ENCODE measurements at regions not wholly inside any gene's neighbourhood (a gene's known extent, or its start where the extent isn't known, plus 50 kb on each side); places are given as distances from the start of the nearest gene placed in this dataset.

DNA sequence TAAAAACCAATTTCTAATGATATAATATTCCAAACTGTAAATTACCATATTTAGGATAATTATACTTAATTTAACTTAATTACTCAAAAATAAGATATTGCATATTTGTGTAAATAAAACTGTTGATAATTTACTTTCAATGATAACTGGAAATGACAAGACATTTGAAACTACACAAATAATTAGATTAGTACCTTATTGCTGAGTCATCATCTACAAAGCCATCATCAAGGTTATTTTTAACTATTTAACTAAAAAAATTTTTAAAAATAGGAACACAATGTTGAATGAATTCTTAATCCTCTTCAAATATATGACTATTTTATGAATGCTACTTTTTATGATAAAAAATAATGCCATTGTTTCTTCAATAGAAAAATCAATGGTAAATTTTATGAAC, 364.3 kb downstream of the SLITRK6 start:
- H3K4me3 Mint-ChIP-seq, result no peak overlapping the region
- ChIA-PET CTCF (no interaction called here), POLR2A (no interaction called here)
- no peak for DNase-seq (ENCODE audit: low spot score)
- H3K27ac Mint-ChIP-seq, result no peak overlapping the region
- no peak for ATAC-seq
- no peaks in the 10 kb centered on the region for H3K27me3 Mint-ChIP-seq (ENCODE audit: low read depth)
- no peak for TF ChIP-seq PRRX2 (CRISPR knock-in tag; IDR thresholded peaks at IDR 0.05)
- TF ChIP-seq, protein P1, sequence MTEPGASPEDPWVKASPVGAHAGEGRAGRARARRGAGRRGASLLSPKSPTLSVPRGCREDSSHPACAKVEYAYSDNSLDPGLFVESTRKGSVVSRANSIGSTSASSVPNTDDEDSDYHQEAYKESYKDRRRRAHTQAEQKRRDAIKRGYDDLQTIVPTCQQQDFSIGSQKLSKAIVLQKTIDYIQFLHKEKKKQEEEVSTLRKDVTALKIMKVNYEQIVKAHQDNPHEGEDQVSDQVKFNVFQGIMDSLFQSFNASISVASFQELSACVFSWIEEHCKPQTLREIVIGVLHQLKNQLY (CRISPR knock-in tag; IDR thresholded peaks at IDR 0.05), result no peak
- TF ChIP-seq, protein P2, sequence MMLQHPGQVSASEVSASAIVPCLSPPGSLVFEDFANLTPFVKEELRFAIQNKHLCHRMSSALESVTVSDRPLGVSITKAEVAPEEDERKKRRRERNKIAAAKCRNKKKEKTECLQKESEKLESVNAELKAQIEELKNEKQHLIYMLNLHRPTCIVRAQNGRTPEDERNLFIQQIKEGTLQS (CRISPR knock-in tag; conservative IDR thresholded peaks at IDR 0.05), result no peak
- TF ChIP-seq CBFB (CRISPR knock-in tag; IDR thresholded peaks at IDR 0.05; ENCODE audit: low read depth), result no peak
- TF ChIP-seq, protein P3, sequence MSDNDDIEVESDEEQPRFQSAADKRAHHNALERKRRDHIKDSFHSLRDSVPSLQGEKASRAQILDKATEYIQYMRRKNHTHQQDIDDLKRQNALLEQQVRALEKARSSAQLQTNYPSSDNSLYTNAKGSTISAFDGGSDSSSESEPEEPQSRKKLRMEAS (CRISPR knock-in tag; IDR thresholded peaks at IDR 0.05), result no peak
- no peak for TF ChIP-seq SMAD4 (CRISPR knock-in tag; IDR thresholded peaks at IDR 0.05)
- TF ChIP-seq, protein P4, sequence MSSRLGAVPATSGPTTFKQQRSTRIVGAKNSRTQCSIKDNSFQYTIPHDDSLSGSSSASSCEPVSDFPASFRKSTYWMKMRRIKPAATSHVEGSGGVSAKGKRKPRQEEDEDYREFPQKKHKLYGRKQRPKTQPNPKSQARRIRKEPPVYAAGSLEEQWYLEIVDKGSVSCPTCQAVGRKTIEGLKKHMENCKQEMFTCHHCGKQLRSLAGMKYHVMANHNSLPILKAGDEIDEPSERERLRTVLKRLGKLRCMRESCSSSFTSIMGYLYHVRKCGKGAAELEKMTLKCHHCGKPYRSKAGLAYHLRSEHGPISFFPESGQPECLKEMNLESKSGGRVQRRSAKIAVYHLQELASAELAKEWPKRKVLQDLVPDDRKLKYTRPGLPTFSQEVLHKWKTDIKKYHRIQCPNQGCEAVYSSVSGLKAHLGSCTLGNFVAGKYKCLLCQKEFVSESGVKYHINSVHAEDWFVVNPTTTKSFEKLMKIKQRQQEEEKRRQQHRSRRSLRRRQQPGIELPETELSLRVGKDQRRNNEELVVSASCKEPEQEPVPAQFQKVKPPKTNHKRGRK (CRISPR knock-in tag; IDR thresholded peaks at IDR 0.05; ENCODE audit: borderline replicate concordance), result no peak
- TF ChIP-seq NFYB (CRISPR knock-in tag; conservative IDR thresholded peaks at IDR 0.05; ENCODE audit: low read depth), result no peak
- TF ChIP-seq MYBL2 (CRISPR knock-in tag; IDR thresholded peaks at IDR 0.05), result no peak
- no peak for TF ChIP-seq ZNF396 (CRISPR knock-in tag; IDR thresholded peaks at IDR 0.05; ENCODE audit: borderline replicate concordance)
- TF ChIP-seq, protein P5, sequence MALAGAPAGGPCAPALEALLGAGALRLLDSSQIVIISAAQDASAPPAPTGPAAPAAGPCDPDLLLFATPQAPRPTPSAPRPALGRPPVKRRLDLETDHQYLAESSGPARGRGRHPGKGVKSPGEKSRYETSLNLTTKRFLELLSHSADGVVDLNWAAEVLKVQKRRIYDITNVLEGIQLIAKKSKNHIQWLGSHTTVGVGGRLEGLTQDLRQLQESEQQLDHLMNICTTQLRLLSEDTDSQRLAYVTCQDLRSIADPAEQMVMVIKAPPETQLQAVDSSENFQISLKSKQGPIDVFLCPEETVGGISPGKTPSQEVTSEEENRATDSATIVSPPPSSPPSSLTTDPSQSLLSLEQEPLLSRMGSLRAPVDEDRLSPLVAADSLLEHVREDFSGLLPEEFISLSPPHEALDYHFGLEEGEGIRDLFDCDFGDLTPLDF (CRISPR knock-in tag; IDR thresholded peaks at IDR 0.05), result no peak
- no peak for TF ChIP-seq FOXP1 (CRISPR knock-in tag; IDR thresholded peaks at IDR 0.05; ENCODE audit: borderline replicate concordance)
- TF ChIP-seq, protein P6, sequence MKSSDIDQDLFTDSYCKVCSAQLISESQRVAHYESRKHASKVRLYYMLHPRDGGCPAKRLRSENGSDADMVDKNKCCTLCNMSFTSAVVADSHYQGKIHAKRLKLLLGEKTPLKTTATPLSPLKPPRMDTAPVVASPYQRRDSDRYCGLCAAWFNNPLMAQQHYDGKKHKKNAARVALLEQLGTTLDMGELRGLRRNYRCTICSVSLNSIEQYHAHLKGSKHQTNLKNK (CRISPR knock-in tag; IDR thresholded peaks at IDR 0.05), result no peak
- no peak for TF ChIP-seq ZBTB21 (CRISPR knock-in tag; IDR thresholded peaks at IDR 0.05; ENCODE audit: borderline replicate concordance)
- no peak for TF ChIP-seq ZNF317 (CRISPR knock-in tag; IDR thresholded peaks at IDR 0.05; ENCODE audit: borderline replicate concordance, low read depth)
- TF ChIP-seq SP1 (CRISPR knock-in tag; conservative IDR thresholded peaks at IDR 0.05), result no peak
- no peak for TF ChIP-seq FOXK1 (CRISPR knock-in tag; IDR thresholded peaks at IDR 0.05)
- TF ChIP-seq TEAD4 (CRISPR knock-in tag; IDR thresholded peaks at IDR 0.05), result no peak
- no peak for TF ChIP-seq EMX1 (CRISPR knock-in tag; IDR thresholded peaks at IDR 0.05)
- no peaks in the 10 kb centered on the region for H3K36me3 Mint-ChIP-seq
- H3K4me1 Mint-ChIP-seq, result peaks cover 6% of the 10 kb centered on the region
- no peaks in the 10 kb centered on the region for H3K9me3 Mint-ChIP-seq

DNA sequence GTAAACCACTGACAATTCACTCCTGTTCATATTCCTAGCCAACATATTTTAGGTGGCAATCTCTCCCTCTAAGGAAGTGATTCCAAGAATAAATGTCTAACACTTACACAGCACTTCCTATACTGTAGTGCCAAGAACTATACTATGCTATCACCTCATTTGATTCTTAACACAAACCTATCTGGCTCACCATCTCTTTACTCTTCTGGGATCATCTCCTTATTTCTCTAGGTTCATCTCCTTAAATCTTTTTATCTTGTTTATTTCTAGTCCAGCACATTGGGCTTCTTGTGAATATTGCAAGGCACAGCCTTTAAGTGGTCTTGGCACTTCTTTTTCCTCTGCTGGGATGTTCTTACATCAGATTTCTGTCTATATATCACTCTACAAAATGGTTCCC, 366.3 kb downstream of the SLITRK6 start:
- no peak overlapping the region for H3K27ac Mint-ChIP-seq
- H3K4me1 Mint-ChIP-seq, result peaks cover 5% of the 10 kb centered on the region
- ChIA-PET POLR2A (no interaction called here), CTCF (no interaction called here)
- H3K36me3 Mint-ChIP-seq, result no peaks in the 10 kb centered on the region
- no peak overlapping the region for H3K4me3 Mint-ChIP-seq
- ATAC-seq (no peak), DNase-seq (ENCODE audit: low spot score) (no peak)
- no peaks in the 10 kb centered on the region for H3K9me3 Mint-ChIP-seq
- no peaks in the 10 kb centered on the region for H3K27me3 Mint-ChIP-seq (ENCODE audit: low read depth)
- TF ChIP-seq GTF2I (CRISPR knock-in tag; conservative IDR thresholded peaks at IDR 0.05), result no peak
- TF ChIP-seq CREM (CRISPR knock-in tag; IDR thresholded peaks at IDR 0.05), result no peak
- no peak for TF ChIP-seq OVOL2 (CRISPR knock-in tag; IDR thresholded peaks at IDR 0.05; ENCODE audit: borderline replicate concordance)
- TF ChIP-seq NFYB (CRISPR knock-in tag; conservative IDR thresholded peaks at IDR 0.05; ENCODE audit: low read depth), result no peak
- TF ChIP-seq, protein P7, sequence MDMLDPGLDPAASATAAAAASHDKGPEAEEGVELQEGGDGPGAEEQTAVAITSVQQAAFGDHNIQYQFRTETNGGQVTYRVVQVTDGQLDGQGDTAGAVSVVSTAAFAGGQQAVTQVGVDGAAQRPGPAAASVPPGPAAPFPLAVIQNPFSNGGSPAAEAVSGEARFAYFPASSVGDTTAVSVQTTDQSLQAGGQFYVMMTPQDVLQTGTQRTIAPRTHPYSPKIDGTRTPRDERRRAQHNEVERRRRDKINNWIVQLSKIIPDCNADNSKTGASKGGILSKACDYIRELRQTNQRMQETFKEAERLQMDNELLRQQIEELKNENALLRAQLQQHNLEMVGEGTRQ (CRISPR knock-in tag; IDR thresholded peaks at IDR 0.05), result no peak
- no peak for TF ChIP-seq FOXK1 (CRISPR knock-in tag; IDR thresholded peaks at IDR 0.05)
- no peak for TF ChIP-seq SOX15 (CRISPR knock-in tag; IDR thresholded peaks at IDR 0.05)
- TF ChIP-seq, protein P1 (CRISPR knock-in tag; IDR thresholded peaks at IDR 0.05), result no peak
- TF ChIP-seq JUN (CRISPR knock-in tag; IDR thresholded peaks at IDR 0.05), result no peak
- no peak for TF ChIP-seq ZBTB21 (CRISPR knock-in tag; IDR thresholded peaks at IDR 0.05; ENCODE audit: borderline replicate concordance)
- TF ChIP-seq, protein P8, sequence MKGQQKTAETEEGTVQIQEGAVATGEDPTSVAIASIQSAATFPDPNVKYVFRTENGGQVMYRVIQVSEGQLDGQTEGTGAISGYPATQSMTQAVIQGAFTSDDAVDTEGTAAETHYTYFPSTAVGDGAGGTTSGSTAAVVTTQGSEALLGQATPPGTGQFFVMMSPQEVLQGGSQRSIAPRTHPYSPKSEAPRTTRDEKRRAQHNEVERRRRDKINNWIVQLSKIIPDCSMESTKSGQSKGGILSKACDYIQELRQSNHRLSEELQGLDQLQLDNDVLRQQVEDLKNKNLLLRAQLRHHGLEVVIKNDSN (CRISPR knock-in tag; IDR thresholded peaks at IDR 0.05), result no peak
- TF ChIP-seq, protein P9, sequence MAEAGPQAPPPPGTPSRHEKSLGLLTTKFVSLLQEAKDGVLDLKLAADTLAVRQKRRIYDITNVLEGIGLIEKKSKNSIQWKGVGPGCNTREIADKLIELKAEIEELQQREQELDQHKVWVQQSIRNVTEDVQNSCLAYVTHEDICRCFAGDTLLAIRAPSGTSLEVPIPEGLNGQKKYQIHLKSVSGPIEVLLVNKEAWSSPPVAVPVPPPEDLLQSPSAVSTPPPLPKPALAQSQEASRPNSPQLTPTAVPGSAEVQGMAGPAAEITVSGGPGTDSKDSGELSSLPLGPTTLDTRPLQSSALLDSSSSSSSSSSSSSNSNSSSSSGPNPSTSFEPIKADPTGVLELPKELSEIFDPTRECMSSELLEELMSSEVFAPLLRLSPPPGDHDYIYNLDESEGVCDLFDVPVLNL (CRISPR knock-in tag; IDR thresholded peaks at IDR 0.05; ENCODE audit: borderline replicate concordance, low read depth), result no peak
- TF ChIP-seq, protein P6 (CRISPR knock-in tag; IDR thresholded peaks at IDR 0.05), result no peak
- TF ChIP-seq FOXJ3 (CRISPR knock-in tag; IDR thresholded peaks at IDR 0.05; ENCODE audit: borderline replicate concordance), result no peak
